ENCODE measurements at regions not wholly inside any gene's neighbourhood (a gene's known extent, or its start where the extent isn't known, plus 50 kb on each side); places are given as distances from the start of the nearest gene placed in this dataset.
"Not testable (repeated sequence)": the region's sequence is repeated elsewhere in the genome, so short reads cannot be mapped to it uniquely, and the experiment has no call there.

DNA sequence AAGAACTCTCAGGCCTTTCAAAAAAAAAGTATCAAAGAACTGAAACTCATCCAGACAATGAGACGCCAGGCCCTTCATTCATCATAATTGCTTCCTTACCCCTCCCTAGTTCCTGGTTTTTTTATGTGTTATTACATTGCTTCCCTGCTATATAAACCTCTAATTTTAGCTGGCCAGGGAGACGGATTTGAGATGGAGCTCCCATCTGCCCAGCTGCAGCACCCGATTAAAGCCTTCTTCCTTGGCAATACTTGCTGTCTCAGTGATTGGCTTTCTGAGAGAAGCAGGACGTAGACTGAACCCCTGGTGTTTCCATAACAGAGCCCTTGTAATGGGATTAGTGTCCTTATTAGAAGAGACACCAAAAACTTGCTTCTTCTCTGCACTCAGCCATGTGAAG lies 62.4 kb downstream of the BARX1 start:
- Mint-ChIP-seq H3K4me1 (peaks cover 4% of the 10 kb centered on the region), H3K4me3 (no peak overlapping the region), H3K27me3 (peaks cover under 1% of the 10 kb centered on the region), H3K36me3 (no peaks in the 10 kb centered on the region), H3K27ac (no peak overlapping the region), H3K9me3 (peaks cover 5% of the 10 kb centered on the region)
- POLR2A ChIA-PET, result no interaction called here
- ATAC-seq (ENCODE audit: low read depth) (no peak), DNase-seq (no peak)

DNA sequence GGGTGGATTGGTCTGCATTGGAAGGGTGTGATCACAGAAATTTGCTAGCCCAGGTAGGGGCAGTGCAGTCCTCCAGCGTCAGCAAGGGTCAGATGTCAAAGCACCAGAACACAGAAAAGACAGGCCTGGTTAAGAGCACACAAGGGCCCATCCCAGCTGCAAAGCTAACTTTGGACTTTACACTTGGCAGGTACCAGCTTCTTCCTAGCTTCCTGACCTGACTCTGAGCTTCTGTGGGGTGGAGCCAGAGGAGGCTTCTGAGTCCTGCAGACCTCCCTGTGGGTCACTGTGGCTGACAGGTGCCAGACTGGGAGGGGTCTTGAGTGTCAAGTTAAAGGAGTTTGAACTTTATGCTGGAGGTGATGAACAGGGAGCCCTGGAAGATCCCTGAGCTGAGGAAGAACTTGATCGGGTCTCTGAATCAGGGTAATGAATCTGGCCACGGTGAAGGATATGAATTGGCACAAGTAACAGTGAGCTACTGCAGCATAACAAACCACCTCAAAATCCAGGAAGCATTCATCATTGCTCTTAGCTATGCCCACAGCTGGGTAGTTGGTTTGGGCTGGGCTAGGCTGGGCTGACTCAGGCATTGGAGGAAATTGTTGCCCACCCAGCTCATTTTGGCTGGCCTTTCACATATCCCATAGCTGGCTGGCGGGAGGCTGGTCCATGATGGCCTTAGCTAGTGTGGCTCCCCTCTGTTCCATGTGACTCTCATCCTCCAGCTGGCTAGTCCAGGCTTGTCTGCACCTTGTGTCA lies 63.4 kb downstream of the BARX1 start:
- POLR2A ChIA-PET, result no interaction called here
- H3K4me3 Mint-ChIP-seq, result no peak overlapping the region
- H3K9me3 Mint-ChIP-seq, result peaks cover 5% of the 10 kb centered on the region
- H3K36me3 Mint-ChIP-seq, result no peaks in the 10 kb centered on the region
- DNase-seq, result no peak
- no peak overlapping the region for H3K27ac Mint-ChIP-seq
- H3K27me3 Mint-ChIP-seq, result peaks cover 4% of the 10 kb centered on the region
- no peaks in the 10 kb centered on the region for H3K4me1 Mint-ChIP-seq
- no peak for ATAC-seq (ENCODE audit: low read depth)

DNA sequence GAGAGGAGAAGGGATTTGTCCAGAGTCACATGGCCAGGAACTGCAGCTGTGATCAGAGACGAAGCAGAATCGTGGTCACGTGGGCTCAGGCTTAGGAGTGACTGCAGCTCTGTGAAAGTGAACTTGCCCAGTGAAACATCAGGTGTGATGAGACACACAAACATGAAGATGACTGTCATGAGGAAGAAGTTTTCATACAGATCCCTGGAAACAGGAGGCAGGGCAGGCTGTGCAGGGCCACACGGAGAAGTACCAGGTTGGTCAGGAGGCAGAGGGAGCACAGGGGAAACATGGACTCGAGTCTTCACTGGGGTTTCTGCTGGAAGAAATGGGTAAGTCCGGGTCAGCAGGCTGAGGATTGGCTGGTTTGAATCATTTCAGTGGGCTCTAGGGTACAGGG lies 64.1 kb downstream of the BARX1 start:
- ATAC-seq (ENCODE audit: low read depth) (no peak), DNase-seq (no peak)
- POLR2A ChIA-PET, result no interaction called here
- no peaks in the 10 kb centered on the region for H3K36me3 Mint-ChIP-seq
- peaks cover 5% of the 10 kb centered on the region for H3K9me3 Mint-ChIP-seq
- no peak overlapping the region for H3K4me3 Mint-ChIP-seq
- H3K4me1 Mint-ChIP-seq, result no peaks in the 10 kb centered on the region
- H3K27me3 Mint-ChIP-seq, result peaks cover 4% of the 10 kb centered on the region
- no peak overlapping the region for H3K27ac Mint-ChIP-seq

DNA sequence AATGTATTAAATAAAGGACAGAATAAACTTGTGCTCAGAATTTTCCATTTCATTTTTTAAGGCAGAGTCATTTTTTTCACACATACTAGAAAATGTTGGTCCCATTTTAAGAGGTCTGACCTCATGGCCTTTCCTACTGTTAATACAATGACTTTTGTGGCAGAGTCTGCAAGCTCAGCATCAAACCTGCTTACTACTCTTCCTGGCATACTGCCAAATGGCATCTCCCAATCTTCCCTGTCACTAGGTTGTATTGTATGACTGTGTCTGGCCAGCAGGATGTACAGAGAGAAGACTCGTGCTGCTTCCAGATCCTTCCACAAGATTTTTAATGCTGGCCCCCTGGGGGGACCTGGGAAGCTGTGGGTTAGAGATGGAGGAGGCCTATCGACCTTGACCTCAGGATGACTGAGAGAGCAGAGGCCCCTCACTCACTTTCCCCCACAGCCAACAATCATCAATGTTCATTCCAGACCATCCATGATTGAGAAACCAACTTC lies 64.7 kb downstream of the BARX1 start:
- no peak for ATAC-seq (ENCODE audit: low read depth)
- no peak for DNase-seq
- H3K4me3 Mint-ChIP-seq, result no peak overlapping the region
- peaks cover 4% of the 10 kb centered on the region for H3K27me3 Mint-ChIP-seq
- no peaks in the 10 kb centered on the region for H3K36me3 Mint-ChIP-seq
- H3K27ac Mint-ChIP-seq, result no peak overlapping the region
- POLR2A ChIA-PET, result no interaction called here
- peaks cover 5% of the 10 kb centered on the region for H3K9me3 Mint-ChIP-seq
- H3K4me1 Mint-ChIP-seq, result no peaks in the 10 kb centered on the region

DNA sequence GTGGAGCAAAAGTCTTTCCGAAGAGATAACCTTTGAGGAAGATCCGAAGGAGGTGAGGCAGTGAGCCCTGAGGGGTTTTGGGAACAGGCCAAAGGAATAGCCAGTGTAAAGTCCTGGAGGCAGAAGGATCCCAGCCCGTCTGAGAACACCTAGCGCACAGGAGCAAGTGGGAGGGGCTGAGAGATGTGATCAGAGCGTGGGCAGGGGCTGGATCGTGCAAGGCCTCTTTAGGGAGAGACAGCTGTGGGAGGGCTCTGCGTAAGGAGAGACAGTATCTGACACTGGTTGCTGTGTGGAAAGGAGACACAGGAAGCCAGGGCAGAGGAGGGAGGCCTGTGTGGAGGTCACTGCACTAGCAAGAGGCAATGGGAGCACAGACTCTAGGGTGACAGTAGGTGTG lies 68.2 kb downstream of the BARX1 start:
- Mint-ChIP-seq H3K4me3 (no peak overlapping the region), H3K36me3 (no peaks in the 10 kb centered on the region), H3K4me1 (no peaks in the 10 kb centered on the region), H3K9me3 (no peaks in the 10 kb centered on the region), H3K27me3 (peaks cover 6% of the 10 kb centered on the region), H3K27ac (no peak overlapping the region)
- DNase-seq (no peak), ATAC-seq (ENCODE audit: low read depth) (no peak)
- POLR2A ChIA-PET, result no interaction called here

DNA sequence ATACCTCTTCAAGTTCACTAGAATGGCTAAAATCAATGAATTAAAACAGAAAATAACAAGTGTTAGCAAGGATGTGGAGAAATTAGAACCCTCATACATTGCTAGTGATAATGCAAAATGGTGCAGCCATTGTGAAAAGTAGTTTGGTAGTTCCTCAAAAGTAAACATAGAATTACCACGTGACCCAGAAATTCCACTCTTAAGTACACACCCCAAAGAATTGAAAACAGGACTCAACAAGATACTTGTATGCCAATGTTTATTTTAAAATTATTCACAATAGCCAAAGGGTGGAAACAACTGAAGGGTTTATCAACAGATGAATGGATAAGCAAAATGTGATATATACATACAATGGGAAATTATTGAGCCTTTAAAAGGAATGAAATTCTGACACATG lies 70.3 kb downstream of the BARX1 start:
- H3K36me3 Mint-ChIP-seq, result no peaks in the 10 kb centered on the region
- H3K27me3 Mint-ChIP-seq, result peaks cover 6% of the 10 kb centered on the region
- ATAC-seq (ENCODE audit: low read depth), result no peak
- POLR2A ChIA-PET, result no interaction called here
- H3K27ac Mint-ChIP-seq, result no peak overlapping the region
- H3K9me3 Mint-ChIP-seq, result no peaks in the 10 kb centered on the region
- no peak for DNase-seq
- no peaks in the 10 kb centered on the region for H3K4me1 Mint-ChIP-seq
- no peak overlapping the region for H3K4me3 Mint-ChIP-seq

DNA sequence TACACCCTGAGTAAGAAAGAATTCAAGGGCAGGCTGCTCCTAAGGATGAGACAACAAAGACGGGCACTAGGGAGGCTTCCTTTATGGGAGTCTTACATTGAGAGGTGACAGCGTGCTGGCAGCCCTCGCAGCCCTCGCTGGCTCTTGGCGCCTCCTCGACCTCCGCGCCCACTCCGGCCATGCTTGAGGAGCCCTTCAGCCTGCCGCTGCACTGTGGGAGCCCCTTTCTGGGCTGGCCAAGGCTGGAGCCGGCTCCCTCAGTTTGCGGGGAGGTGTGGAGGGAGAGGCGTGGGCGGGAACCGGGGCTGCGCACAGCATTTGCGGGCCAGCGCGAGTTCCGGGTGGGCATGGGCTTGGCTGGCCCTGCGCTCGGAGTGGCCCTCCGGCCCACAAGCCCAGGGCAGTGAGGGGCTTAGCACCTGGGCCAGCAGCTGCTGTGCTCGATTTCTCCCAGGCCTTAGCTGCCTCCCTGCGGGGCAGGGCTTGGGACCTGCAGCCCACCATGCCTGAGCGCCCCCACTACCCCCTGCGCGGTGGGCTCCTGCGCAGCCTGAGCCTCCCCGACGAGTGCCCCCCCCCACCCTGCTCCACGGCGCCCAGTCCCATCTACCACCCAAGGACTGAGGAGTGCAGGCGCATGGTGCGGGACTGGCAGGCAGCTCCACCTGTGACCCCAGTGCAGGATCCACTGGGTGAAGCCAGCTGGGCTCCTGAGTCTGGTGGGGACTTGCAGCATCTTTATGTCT lies 75.3 kb downstream of the BARX1 start:
- H3K27ac Mint-ChIP-seq; H3K9me3 Mint-ChIP-seq; H3K4me1 Mint-ChIP-seq; H3K4me3 Mint-ChIP-seq; POLR2A ChIA-PET; H3K36me3 Mint-ChIP-seq; ATAC-seq (ENCODE audit: low read depth); DNase-seq: not testable (repeated sequence)
- peaks cover 12% of the 10 kb centered on the region for H3K27me3 Mint-ChIP-seq

DNA sequence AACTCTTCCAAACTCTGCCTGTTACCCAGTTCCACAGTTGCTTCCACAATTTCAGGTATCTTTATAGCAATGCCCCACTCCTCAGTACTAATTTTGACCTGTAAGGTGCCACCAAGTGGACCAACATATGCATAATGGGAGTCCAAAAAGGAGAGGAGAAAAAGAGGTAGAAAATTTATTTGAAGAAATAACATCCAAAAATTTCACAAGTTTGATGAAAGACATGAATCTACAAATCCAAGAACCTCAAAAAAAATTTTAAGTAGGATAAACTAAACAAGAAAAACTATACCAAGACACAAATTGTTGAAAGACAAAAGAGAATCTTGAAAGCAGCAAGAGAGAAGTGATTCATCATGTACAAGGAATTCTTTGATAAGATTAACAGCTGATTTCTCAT lies 79.8 kb downstream of the BARX1 start:
- ATAC-seq (ENCODE audit: low read depth) (no peak), DNase-seq (no peak)
- peaks cover 14% of the 10 kb centered on the region for H3K27me3 Mint-ChIP-seq
- H3K27ac Mint-ChIP-seq, result no peak overlapping the region
- H3K4me3 Mint-ChIP-seq, result no peak overlapping the region
- POLR2A ChIA-PET, result no interaction called here
- H3K9me3 Mint-ChIP-seq, result peaks cover 17% of the 10 kb centered on the region
- H3K36me3 Mint-ChIP-seq, result peaks cover 4% of the 10 kb centered on the region
- no peaks in the 10 kb centered on the region for H3K4me1 Mint-ChIP-seq

DNA sequence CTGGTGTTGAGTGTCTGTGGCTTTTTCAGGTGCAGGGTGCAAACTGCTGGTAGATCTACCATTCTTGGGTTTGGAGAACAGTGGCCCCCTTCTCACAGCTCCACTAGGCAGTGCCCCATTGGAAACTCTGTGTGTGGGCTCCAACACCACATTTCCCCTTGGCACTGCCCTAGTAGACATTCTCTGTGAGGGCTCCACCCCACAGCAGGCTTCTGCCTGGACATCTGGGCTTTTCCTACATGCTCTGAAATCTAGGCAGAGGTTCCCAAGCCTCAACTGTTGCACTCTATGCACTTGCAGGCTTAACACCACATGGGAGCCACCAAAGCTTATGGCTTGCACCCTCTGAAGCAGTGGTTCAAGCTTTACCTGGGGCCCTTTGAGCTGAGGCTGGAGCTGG lies 80.9 kb downstream of the BARX1 start:
- Mint-ChIP-seq H3K9me3 (peaks cover 17% of the 10 kb centered on the region), H3K4me1 (no peaks in the 10 kb centered on the region), H3K4me3 (no peak overlapping the region), H3K27ac (no peak overlapping the region), H3K27me3 (peaks cover 14% of the 10 kb centered on the region), H3K36me3 (peaks cover 4% of the 10 kb centered on the region)
- POLR2A ChIA-PET, result no interaction called here
- DNase-seq (no peak), ATAC-seq (ENCODE audit: low read depth) (no peak)

DNA sequence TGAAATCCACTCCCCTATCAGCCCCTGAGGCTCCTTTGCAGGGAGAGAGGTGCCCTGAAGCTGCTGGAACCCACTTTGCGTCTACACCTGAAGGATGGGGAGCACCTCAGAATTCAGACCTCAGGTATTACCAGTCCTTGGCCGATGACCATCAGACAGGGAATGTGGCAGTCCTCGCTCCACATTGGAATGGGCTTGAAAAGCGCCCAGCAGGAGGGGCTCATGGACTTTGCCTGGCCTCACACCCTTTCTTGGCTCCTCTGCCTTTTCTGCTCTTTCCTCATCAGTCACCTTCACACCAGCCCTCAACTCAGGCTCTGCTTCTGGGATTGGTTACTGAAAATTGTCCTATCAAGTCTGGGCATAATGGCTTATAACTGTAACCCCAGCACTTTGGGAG lies 83.9 kb downstream of the BARX1 start:
- H3K36me3 Mint-ChIP-seq, result peaks cover 4% of the 10 kb centered on the region
- H3K27ac Mint-ChIP-seq, result no peak overlapping the region
- no peaks in the 10 kb centered on the region for H3K4me1 Mint-ChIP-seq
- peaks cover 17% of the 10 kb centered on the region for H3K9me3 Mint-ChIP-seq
- peaks cover 7% of the 10 kb centered on the region for H3K27me3 Mint-ChIP-seq
- H3K4me3 Mint-ChIP-seq, result no peak overlapping the region
- ATAC-seq (ENCODE audit: low read depth), result no peak
- POLR2A ChIA-PET, result no interaction called here
- no peak for DNase-seq

DNA sequence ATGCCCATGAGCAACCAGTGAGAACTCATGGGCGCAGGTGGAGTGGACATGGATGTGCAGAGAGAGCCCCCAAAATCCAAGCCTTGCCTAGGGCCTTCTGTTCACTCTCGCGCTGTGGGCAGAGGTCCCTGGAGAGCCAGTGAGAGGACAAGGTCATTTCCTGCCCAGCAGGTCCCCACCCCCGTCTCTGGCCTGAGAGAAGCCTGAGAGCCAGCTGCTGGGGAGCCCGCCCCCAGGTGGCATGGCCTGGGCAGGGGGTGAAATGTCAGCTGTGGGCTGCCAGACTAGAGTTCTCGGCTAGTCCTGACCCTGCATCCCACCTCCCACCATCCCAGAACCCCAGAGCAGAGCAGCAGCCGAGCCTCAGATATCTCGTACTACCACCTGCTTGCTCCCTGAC lies 85.3 kb downstream of the BARX1 start:
- H3K27ac Mint-ChIP-seq, result no peak overlapping the region
- peaks cover 3% of the 10 kb centered on the region for H3K27me3 Mint-ChIP-seq
- POLR2A ChIA-PET, result no interaction called here
- H3K4me3 Mint-ChIP-seq, result no peak overlapping the region
- no peak for DNase-seq
- peaks cover 11% of the 10 kb centered on the region for H3K9me3 Mint-ChIP-seq
- no peaks in the 10 kb centered on the region for H3K36me3 Mint-ChIP-seq
- ATAC-seq (ENCODE audit: low read depth), result no peak
- H3K4me1 Mint-ChIP-seq, result no peaks in the 10 kb centered on the region

DNA sequence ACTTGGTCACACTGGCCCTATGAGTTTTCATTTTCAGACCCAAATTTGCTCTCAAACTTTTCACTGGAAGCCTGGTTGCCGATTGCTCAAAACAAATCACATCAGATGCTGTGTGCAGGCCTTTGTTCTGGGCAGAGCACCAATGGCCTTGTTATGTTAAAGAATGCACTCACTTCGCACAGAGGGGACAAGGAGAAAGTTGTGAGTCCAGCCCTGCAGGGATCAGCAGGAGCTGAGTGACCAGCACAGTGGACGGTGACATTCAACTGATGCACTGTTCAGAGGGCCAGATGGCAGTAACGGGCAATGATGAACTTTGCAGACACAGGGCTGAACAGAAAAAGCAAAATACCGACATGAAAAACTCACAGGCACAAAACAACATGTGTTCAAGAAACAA lies 86.1 kb downstream of the BARX1 start:
- POLR2A ChIA-PET, result no interaction called here
- no peak overlapping the region for H3K27ac Mint-ChIP-seq
- H3K4me1 Mint-ChIP-seq, result no peaks in the 10 kb centered on the region
- H3K36me3 Mint-ChIP-seq, result no peaks in the 10 kb centered on the region
- no peak overlapping the region for H3K4me3 Mint-ChIP-seq
- DNase-seq (no peak), ATAC-seq (ENCODE audit: low read depth) (no peak)
- H3K27me3 Mint-ChIP-seq, result peaks cover 3% of the 10 kb centered on the region
- H3K9me3 Mint-ChIP-seq, result peaks cover 10% of the 10 kb centered on the region

DNA sequence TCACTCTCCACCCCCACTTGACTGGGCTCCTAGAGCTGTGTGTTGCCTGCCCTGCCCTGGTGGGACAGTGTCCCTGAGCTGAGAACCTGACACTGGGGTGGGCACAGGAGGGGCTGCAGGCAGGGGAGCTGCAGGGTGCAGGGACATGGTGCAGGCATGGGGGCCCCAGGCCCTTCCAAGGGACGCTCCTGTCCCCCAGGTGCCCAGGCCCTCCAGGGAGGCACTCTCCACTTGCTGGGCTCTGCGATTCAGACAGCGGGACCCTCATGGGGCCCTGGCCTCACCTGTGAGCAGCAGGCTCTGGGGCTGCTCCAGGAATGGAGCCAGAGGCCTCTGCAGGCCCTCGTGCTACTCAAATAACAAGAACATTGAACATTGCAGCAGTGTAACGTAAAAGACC lies 89.4 kb downstream of the BARX1 start:
- DNase-seq (no peak), ATAC-seq (ENCODE audit: low read depth) (no peak)
- POLR2A ChIA-PET, result no interaction called here
- Mint-ChIP-seq H3K4me1 (no peaks in the 10 kb centered on the region), H3K36me3 (no peaks in the 10 kb centered on the region), H3K4me3 (no peak overlapping the region), H3K9me3 (no peaks in the 10 kb centered on the region), H3K27me3 (peaks cover 6% of the 10 kb centered on the region), H3K27ac (no peak overlapping the region)

DNA sequence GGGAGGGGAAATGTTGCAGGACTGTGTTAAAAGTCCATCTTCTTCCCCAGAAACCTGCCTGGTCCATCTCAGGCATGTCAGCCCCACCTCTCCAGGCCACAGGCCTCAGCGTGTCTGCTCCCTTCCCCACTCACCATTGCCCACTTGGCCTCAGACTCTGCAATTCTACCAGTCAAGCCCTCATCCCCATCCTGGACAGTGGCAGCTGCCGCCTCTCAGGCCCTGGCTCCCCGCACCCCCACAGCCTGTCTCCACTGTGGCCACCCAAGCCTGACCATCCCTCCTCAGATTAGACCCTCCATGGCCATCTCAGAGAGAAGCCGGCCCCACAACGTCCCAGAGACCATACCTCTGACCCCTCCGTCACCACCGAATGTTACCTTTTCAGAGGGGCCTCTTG lies 89.9 kb downstream of the BARX1 start:
- no peak for ATAC-seq (ENCODE audit: low read depth)
- no peak for DNase-seq
- Mint-ChIP-seq H3K36me3 (no peaks in the 10 kb centered on the region), H3K27me3 (peaks cover 11% of the 10 kb centered on the region), H3K4me1 (no peaks in the 10 kb centered on the region), H3K4me3 (no peak overlapping the region), H3K9me3 (no peaks in the 10 kb centered on the region), H3K27ac (no peak overlapping the region)
- POLR2A ChIA-PET, result no interaction called here

All from activated naive CD8-positive, alpha-beta T cell treated with anti-CD3 and anti-CD28 coated beads, Interleukin-2, amount 10 ng/mL, durations not matched to agents 7 days and 5 days (primary cell).